Upper lobe of left lung (tissue), 6 donors: ENCODE measurements at regions not wholly inside any gene's neighbourhood (a gene's known extent, or its start where the extent isn't known, plus 50 kb on each side); places are given as distances from the start of the nearest gene placed in this dataset.
"Not testable (repeated sequence)": the region's sequence is repeated elsewhere in the genome, so short reads cannot be mapped to it uniquely, and the experiment has no call there.

ENCODE experiments used
- ATAC-seq, 2 donors: fragments of 200-7000 bp; cut with Tn5 transposase; one replicate each; pipeline ENCODE4 v1.9.1; 2022; ENCODE audit warnings: mild to moderate bottlenecking in 2 of 2, moderate library complexity in 2 of 2; ENCODE audit not compliant: low FRiP score in 2 of 2
- DNase-seq, 2 donors: peaks; one replicate each; pipeline ENCODE4 v3.0.0-alpha.2; 2019 to 2020
- H3K27ac ChIP-seq, 4 donors: fragments of 200-600 bp; sonication (generic); one replicate each; pipeline ENCODE4 v1.5.1; 2016 to 2019
- H3K27me3 ChIP-seq, 4 donors: fragments of 200-600 bp; sonication (generic); one replicate each; pipeline ENCODE4 v1.5.1; 2017 to 2019
- H3K36me3 ChIP-seq, 4 donors: fragments of 200-600 bp; sonication (generic); one replicate each; pipeline ENCODE4 v1.5.1; 2016 to 2019
- H3K4me1 ChIP-seq, 4 donors: fragments of 200-600 bp; sonication (generic); one replicate each; pipeline ENCODE4 v1.5.1; 2018 to 2019
- H3K4me3 ChIP-seq, 4 donors: fragments of 200-600 bp; sonication (generic); one replicate each; pipeline ENCODE4 v1.5.1; 2017 to 2019; ENCODE audit warnings: mild to moderate bottlenecking in 2 of 4, moderate library complexity in 1 of 4
- H3K9me3 ChIP-seq, 4 donors: fragments of 200-600 bp; sonication (generic); one replicate each; pipeline ENCODE4 v1.5.1; 2018 to 2019
- EP300 ChIP-seq, 4 donors: sonication (generic); formaldehyde crosslinking; IDR thresholded peaks; one replicate each; pipeline ENCODE4 v1.5.1; 2017; ENCODE audit warnings: antibody characterized with exemption in 4 of 4, control low read depth in 2 of 4
- POLR2A ChIP-seq, 4 donors: fragments of 450-650 bp; IDR thresholded peaks; one replicate each; pipeline ENCODE4 v1.5.1; 2016 to 2017; ENCODE audit warnings: antibody characterized with exemption in 4 of 4, mild to moderate bottlenecking in 2 of 4
- POLR2AphosphoS5 ChIP-seq, 2 donors: sonication (generic); formaldehyde crosslinking; IDR thresholded peaks; one replicate each; pipeline ENCODE4 v1.5.1; 2017; ENCODE audit warnings: antibody characterized with exemption in 2 of 2
- WGBS, 2 donors: methylation state at CpG; one replicate each; pipeline ENCODE4 v1.1.5; 2017 to 2018; 5-methylcytosine and 5-hydroxymethylcytosine counted together
- TF ChIP-seq, protein P1 (sequence below), 6 experiments: fragments of 450-650 bp in 4 of 6; fragments of 200-600 bp in 2 of 6; sonication (generic) in 2 of 6; IDR thresholded peaks; one replicate each; pipeline ENCODE4 v1.5.1; 2016 to 2019; ENCODE audit warnings: antibody characterized with exemption in 6 of 6
- donor health status: DM: no; HTN: no; CAD: no; lungs with moderate emphysema.
- donor health status: DM: no; HTN: yes; CAD: no; lungs with severe emphysema.

- Histone ChIP-seq H3K27me3 (no peaks in the 10 kb centered on the region), H3K36me3 (no peaks in the 10 kb centered on the region), H3K4me3 (no peak overlapping the region), H3K27ac (no peak overlapping the region), H3K4me1 (peaks cover 0 to 9% (median 0%) of the 10 kb centered on the region in 4 donors), H3K9me3 (no peaks in the 10 kb centered on the region)
- WGBS, 2 donors: 91 to 100% methylated on average over 1 of the region's 1 CpG
- DNase-seq (no peak), ATAC-seq (no peak)
- no peak for TF ChIP-seq EP300 (IDR thresholded peaks at IDR 0.05)
- TF ChIP-seq POLR2A (IDR thresholded peaks at IDR 0.05): no peak
- no peak for TF ChIP-seq POLR2AphosphoS5 (IDR thresholded peaks at IDR 0.05)
- TF ChIP-seq, protein P1, sequence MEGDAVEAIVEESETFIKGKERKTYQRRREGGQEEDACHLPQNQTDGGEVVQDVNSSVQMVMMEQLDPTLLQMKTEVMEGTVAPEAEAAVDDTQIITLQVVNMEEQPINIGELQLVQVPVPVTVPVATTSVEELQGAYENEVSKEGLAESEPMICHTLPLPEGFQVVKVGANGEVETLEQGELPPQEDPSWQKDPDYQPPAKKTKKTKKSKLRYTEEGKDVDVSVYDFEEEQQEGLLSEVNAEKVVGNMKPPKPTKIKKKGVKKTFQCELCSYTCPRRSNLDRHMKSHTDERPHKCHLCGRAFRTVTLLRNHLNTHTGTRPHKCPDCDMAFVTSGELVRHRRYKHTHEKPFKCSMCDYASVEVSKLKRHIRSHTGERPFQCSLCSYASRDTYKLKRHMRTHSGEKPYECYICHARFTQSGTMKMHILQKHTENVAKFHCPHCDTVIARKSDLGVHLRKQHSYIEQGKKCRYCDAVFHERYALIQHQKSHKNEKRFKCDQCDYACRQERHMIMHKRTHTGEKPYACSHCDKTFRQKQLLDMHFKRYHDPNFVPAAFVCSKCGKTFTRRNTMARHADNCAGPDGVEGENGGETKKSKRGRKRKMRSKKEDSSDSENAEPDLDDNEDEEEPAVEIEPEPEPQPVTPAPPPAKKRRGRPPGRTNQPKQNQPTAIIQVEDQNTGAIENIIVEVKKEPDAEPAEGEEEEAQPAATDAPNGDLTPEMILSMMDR (IDR thresholded peaks at IDR 0.05): no peak
Observed at GRCh38 chr5:142527234-142527633, 158.7 kb downstream of the FGF1 start.

DNA sequence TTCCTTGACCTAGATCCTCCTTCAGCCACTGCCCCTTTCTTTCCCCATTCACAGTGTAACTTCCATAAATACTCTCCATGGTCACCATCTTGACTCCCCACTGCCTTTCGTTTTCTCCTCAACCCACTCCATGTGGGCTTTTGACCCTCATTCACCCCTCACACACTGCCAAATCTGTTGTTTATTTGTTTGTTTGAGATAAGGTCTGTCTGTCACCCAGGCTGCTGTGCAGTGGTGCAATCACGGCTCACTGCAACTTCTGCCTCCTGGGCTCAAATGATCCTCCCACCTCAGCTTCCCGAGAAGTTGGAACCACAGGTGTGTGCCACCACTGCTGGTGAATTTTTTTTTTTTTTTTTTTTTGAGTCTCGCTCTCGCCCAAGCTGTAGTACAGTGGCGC is 162.9 kb downstream of the FGF1 start:
- peaks cover 0 to 8% (median 0%) of the 10 kb centered on the region in 4 donors for H3K4me1 ChIP-seq
- WGBS, 2 donors: 88 to 91% methylated on average over 6 of the region's 6 CpGs
- no peak overlapping the region for H3K4me3 ChIP-seq
- H3K27ac ChIP-seq: no peak overlapping the region
- ATAC-seq (no peak), DNase-seq (no peak)
- no peaks in the 10 kb centered on the region for H3K27me3 ChIP-seq
- TF ChIP-seq, protein P1 (IDR thresholded peaks at IDR 0.05): no peak
- no peak for TF ChIP-seq POLR2A (IDR thresholded peaks at IDR 0.05)
- TF ChIP-seq EP300 (IDR thresholded peaks at IDR 0.05): no peak
- TF ChIP-seq POLR2AphosphoS5 (IDR thresholded peaks at IDR 0.05): no peak
- no peaks in the 10 kb centered on the region for H3K9me3 ChIP-seq
- H3K36me3 ChIP-seq: no peaks in the 10 kb centered on the region

DNA sequence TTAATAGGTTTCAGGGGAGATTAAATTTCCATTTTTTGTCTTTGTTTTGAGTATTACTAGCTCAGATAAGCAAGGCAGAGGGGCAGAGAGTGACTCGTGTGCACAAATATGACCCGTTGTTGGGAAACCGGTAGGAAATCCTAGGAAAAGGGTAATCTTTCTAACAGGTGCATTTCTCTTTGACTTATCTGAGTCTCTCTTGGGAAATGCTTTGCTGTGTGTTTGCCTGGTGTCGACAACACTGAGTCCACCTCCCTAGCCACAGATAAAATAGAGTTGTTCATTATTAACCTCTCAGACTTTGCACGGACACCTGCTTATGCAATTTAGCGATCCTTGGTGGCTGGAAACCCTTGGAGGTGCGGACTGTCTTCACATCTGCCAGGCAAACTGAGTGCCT is 164.2 kb downstream of the FGF1 start:
- H3K4me1 ChIP-seq: no peaks in the 10 kb centered on the region
- H3K27ac ChIP-seq: no peak overlapping the region
- TF ChIP-seq POLR2AphosphoS5 (IDR thresholded peaks at IDR 0.05): no peak
- TF ChIP-seq EP300 (IDR thresholded peaks at IDR 0.05): no peak
- no peak for TF ChIP-seq POLR2A (IDR thresholded peaks at IDR 0.05)
- TF ChIP-seq, protein P1 (IDR thresholded peaks at IDR 0.05): no peak
- H3K4me3 ChIP-seq: no peak overlapping the region
- DNase-seq: no peak
- peaks cover 0 to 5% (median 0%) of the 10 kb centered on the region in 4 donors for H3K9me3 ChIP-seq
- ATAC-seq: no peak
- H3K27me3 ChIP-seq: no peaks in the 10 kb centered on the region
- H3K36me3 ChIP-seq: no peaks in the 10 kb centered on the region
- WGBS, 2 donors: 79% methylated on average over 7 of the region's 7 CpGs

GRCh38 chr5:142520885-142521284 is 165.0 kb downstream of the FGF1 start:
- Histone ChIP-seq H3K9me3 (peaks cover 0 to 6% (median 0%) of the 10 kb centered on the region in 4 donors), H3K4me1 (no peaks in the 10 kb centered on the region), H3K4me3 (no peak overlapping the region), H3K27ac (no peak overlapping the region), H3K27me3 (no peaks in the 10 kb centered on the region), H3K36me3 (no peaks in the 10 kb centered on the region)
- TF ChIP-seq EP300 (IDR thresholded peaks at IDR 0.05) (no peak), POLR2A (IDR thresholded peaks at IDR 0.05) (no peak)
- DNase-seq: no peak
- WGBS, 2 donors: 91 to 94% methylated on average over 2 of the region's 2 CpGs
- no peak for ATAC-seq

GRCh38 chr5:142519913-142520312 is 166.0 kb downstream of the FGF1 start:
- not testable (repeated sequence) for ATAC-seq, DNase-seq, H3K27me3 ChIP-seq, H3K4me1 ChIP-seq, H3K4me3 ChIP-seq, H3K9me3 ChIP-seq, H3K27ac ChIP-seq, H3K36me3 ChIP-seq
- 93 to 100% methylated on average over 1 of the region's 1 CpG for WGBS, 2 donors

GRCh38 chr5:142517840-142518239 is 168.1 kb downstream of the FGF1 start:
- H3K9me3 ChIP-seq: peaks cover 0 to 6% (median 0%) of the 10 kb centered on the region in 4 donors
- 75 to 93% methylated on average over 1 of the region's 1 CpG for WGBS, 2 donors
- H3K36me3 ChIP-seq: no peaks in the 10 kb centered on the region
- H3K4me1 ChIP-seq: peaks cover 0 to 6% (median under 1%) of the 10 kb centered on the region in 4 donors
- ATAC-seq: no peak
- TF ChIP-seq POLR2AphosphoS5 (IDR thresholded peaks at IDR 0.05): no peak
- TF ChIP-seq EP300 (IDR thresholded peaks at IDR 0.05): no peak
- no peak for TF ChIP-seq POLR2A (IDR thresholded peaks at IDR 0.05)
- TF ChIP-seq, protein P1 (IDR thresholded peaks at IDR 0.05): no peak
- no peaks in the 10 kb centered on the region for H3K27me3 ChIP-seq
- no peak overlapping the region for H3K4me3 ChIP-seq
- no peak overlapping the region for H3K27ac ChIP-seq
- no peak for DNase-seq
